Nephron progenitor cell (in vitro differentiated cells): ENCODE measurements at regions not wholly inside any gene's neighbourhood (a gene's known extent, or its start where the extent isn't known, plus 50 kb on each side); places are given as distances from the start of the nearest gene placed in this dataset.
"Not testable (repeated sequence)": the region's sequence is repeated elsewhere in the genome, so short reads cannot be mapped to it uniquely, and the experiment has no call there.

Experiments
- DNase-seq: peaks from one replicate; pipeline ENCODE4 v3.0.0; 2021
- H3K27ac Mint-ChIP-seq: 2 replicates; pipeline ENCODE4 v1.8.0; 2021; ENCODE audit warnings: mild to moderate bottlenecking, moderate library complexity, mixed read lengths
- H3K27me3 Mint-ChIP-seq: 2 replicates; pipeline ENCODE4 v1.8.0; 2021; ENCODE audit warnings: mild to moderate bottlenecking, low read depth, mixed read lengths; ENCODE audit not compliant: poor library complexity
- H3K36me3 Mint-ChIP-seq: 2 replicates; pipeline ENCODE4 v1.8.0; 2021; ENCODE audit warnings: low read depth, mixed read lengths
- H3K4me1 Mint-ChIP-seq: 2 replicates; pipeline ENCODE4 v1.8.0; 2021; ENCODE audit warnings: mixed read lengths
- H3K4me3 Mint-ChIP-seq: 2 replicates; pipeline ENCODE4 v1.8.0; 2021; ENCODE audit warnings: mild to moderate bottlenecking, moderate library complexity, mixed read lengths
- H3K9me3 Mint-ChIP-seq: 2 replicates; pipeline ENCODE4 v1.8.0; 2021; ENCODE audit warnings: mild to moderate bottlenecking, moderate library complexity, mixed read lengths
- CTCF ChIP-seq: fragments of 200-600 bp; sonication (generic); IDR thresholded peaks from 2 replicates; pipeline ENCODE4 v1.5.0; 2021; ENCODE audit warnings: antibody characterized with exemption

GRCh38 chr5:87127426-87127825, 140.3 kb upstream of the RASA1 start:
- Mint-ChIP-seq H3K4me1 (no peaks in the 10 kb centered on the region), H3K27me3 (no peaks in the 10 kb centered on the region), H3K4me3 (no peak overlapping the region), H3K36me3 (no peaks in the 10 kb centered on the region), H3K27ac (no peak overlapping the region), H3K9me3 (no peaks in the 10 kb centered on the region)
- TF ChIP-seq CTCF, result no peak
- no peak for DNase-seq

GRCh38 chr5:87127956-87128687, 139.6 kb upstream of the RASA1 start:
- H3K36me3 Mint-ChIP-seq, result no peaks in the 10 kb centered on the region
- H3K9me3 Mint-ChIP-seq, result no peaks in the 10 kb centered on the region
- H3K27me3 Mint-ChIP-seq, result no peaks in the 10 kb centered on the region
- no peak overlapping the region for H3K27ac Mint-ChIP-seq
- DNase-seq, result no peak
- no peak for TF ChIP-seq CTCF
- no peak overlapping the region for H3K4me3 Mint-ChIP-seq
- H3K4me1 Mint-ChIP-seq, result no peaks in the 10 kb centered on the region

GRCh38 chr5:87129046-87129445, 138.6 kb upstream of the RASA1 start:
- Mint-ChIP-seq H3K27ac (no peak overlapping the region), H3K9me3 (no peaks in the 10 kb centered on the region), H3K4me3 (no peak overlapping the region), H3K36me3 (no peaks in the 10 kb centered on the region), H3K4me1 (no peaks in the 10 kb centered on the region), H3K27me3 (no peaks in the 10 kb centered on the region)
- TF ChIP-seq CTCF, result no peak
- no peak for DNase-seq

GRCh38 chr5:87132696-87133095, 135.0 kb upstream of the RASA1 start:
- no peak overlapping the region for H3K4me3 Mint-ChIP-seq
- DNase-seq, result no peak
- H3K36me3 Mint-ChIP-seq, result no peaks in the 10 kb centered on the region
- H3K27ac Mint-ChIP-seq, result no peak overlapping the region
- H3K27me3 Mint-ChIP-seq, result no peaks in the 10 kb centered on the region
- H3K9me3 Mint-ChIP-seq, result no peaks in the 10 kb centered on the region
- peaks cover under 1% of the 10 kb centered on the region for H3K4me1 Mint-ChIP-seq
- TF ChIP-seq CTCF, result no peak

- H3K27ac Mint-ChIP-seq, H3K4me3 Mint-ChIP-seq, H3K36me3 Mint-ChIP-seq, H3K27me3 Mint-ChIP-seq, DNase-seq, H3K9me3 Mint-ChIP-seq, H3K4me1 Mint-ChIP-seq: not testable (repeated sequence)
These were observed 133.2 kb upstream of the RASA1 start for GRCh38 chr5:87134513-87134912.

- H3K4me1 Mint-ChIP-seq, result peaks cover 6% of the 10 kb centered on the region
- peak overlapping the region; percentile 64 for H3K27ac Mint-ChIP-seq
- H3K36me3 Mint-ChIP-seq, result no peaks in the 10 kb centered on the region
- TF ChIP-seq CTCF, result no peak
- H3K9me3 Mint-ChIP-seq, result no peaks in the 10 kb centered on the region
- no peaks in the 10 kb centered on the region for H3K27me3 Mint-ChIP-seq
- DNase-seq, result no peak
- H3K4me3 Mint-ChIP-seq, result no peak overlapping the region
These were observed 131.6 kb upstream of the RASA1 start for GRCh38 chr5:87136096-87136495.
